HCT116 (cell line): ENCODE measurements at regions not wholly inside any gene's neighbourhood (a gene's known extent, or its start where the extent isn't known, plus 50 kb on each side); places are given as distances from the start of the nearest gene placed in this dataset.
"Not testable (repeated sequence)": the region's sequence is repeated elsewhere in the genome, so short reads cannot be mapped to it uniquely, and the experiment has no call there.

ENCODE experiments used
- ATAC-seq: fragments of 200-7000 bp; cut with Tn5 transposase; 2 replicates; pipeline ENCODE4 v1.9.1; 2020; ENCODE audit warnings: mild to moderate bottlenecking, moderate library complexity
- BruUV-seq: library from RNA; stranded (reverse); fragments of 400-500 nt; replicated peaks from 2 replicates; lab custom pipeline; 2021; lab: Mats Ljungman, UMichigan
- CTCF ChIA-PET: fragments of 300-600 bp; sonication (Branson Sonifier 250); formaldehyde crosslinking; loops from one replicate; lab custom pipeline; 2021; ENCODE audit warnings: antibody characterized with exemption; lab: Charles Lee
- POLR2A ChIA-PET: fragments of 300-600, 350-600 bp; sonication (Branson Sonifier 250); formaldehyde crosslinking; loops from one replicate; lab custom pipeline; 2021; ENCODE audit warnings: antibody characterized with exemption; lab: Charles Lee
- RAD21 ChIA-PET, 2 experiments: fragments of 300-600 bp; sonication (Branson Sonifier 250); formaldehyde crosslinking; loops; one replicate each; lab custom pipeline; 2023; ENCODE audit warnings: low total read pairs in 2 of 2; ENCODE audit not compliant: uncharacterized antibody in 2 of 2, unreplicated experiment in 2 of 2, low non-redundant PET in 1 of 2; lab: Charles Lee
- DNase-seq: peaks from one replicate; pipeline ENCODE4 v3.0.0-alpha.2; 2010; ENCODE audit warnings: low read depth, low spot score
- H2AFZ ChIP-seq: fragments of 200-600 bp; shearing (Covaris generic), sonication (generic); 2 replicates; pipeline ENCODE4 v1.6.1; 2017; ENCODE audit warnings: low read depth, mixed run types, mixed read lengths, antibody characterized with exemption, low read length; ENCODE audit not compliant: poor library complexity, severe bottlenecking
- H3K27ac ChIP-seq: 2 replicates; pipeline ENCODE4 v1.5.1; 2012; ENCODE audit warnings: low read depth, low read length
- H3K27me3 ChIP-seq: fragments of 200-600 bp; sonication (generic); 2 replicates; pipeline ENCODE4 v1.6.1; 2016; ENCODE audit warnings: mixed run types, low read length, mixed read lengths; ENCODE audit not compliant: insufficient read depth
- H3K36me3 ChIP-seq, 2 experiments: fragments of 200-500 bp in 1 of 2; fragments of 200-600 bp in 1 of 2; sonication (Bioruptor generic) in 1 of 2; sonication (generic) in 1 of 2; 2 replicates each; pipeline versions ENCODE4 v1.5.1 to v1.6.1; 2014 to 2016; ENCODE audit warnings: low read length in 2 of 2, inconsistent platforms in 1 of 2, mixed read lengths in 1 of 2, mixed run types in 1 of 2; ENCODE audit not compliant: insufficient read depth in 2 of 2, control insufficient read depth in 1 of 2
- H3K4me1 ChIP-seq, 2 experiments: fragments of 200-600 bp in 1 of 2; sonication (generic) in 1 of 2; 2 replicates each; pipeline versions ENCODE4 v1.5.1 to v1.6.1; 2012 to 2017; ENCODE audit warnings: low read length in 2 of 2, inconsistent platforms in 1 of 2, mild to moderate bottlenecking in 1 of 2, mixed read lengths in 1 of 2, mixed run types in 1 of 2, moderate library complexity in 1 of 2; ENCODE audit not compliant: insufficient read depth in 2 of 2, control insufficient read depth in 1 of 2
- H3K4me2 ChIP-seq: fragments of 200-600 bp; sonication (generic); 2 replicates; pipeline ENCODE4 v1.6.1; 2017; ENCODE audit warnings: mixed run types, low read length, mixed read lengths
- H3K4me3 ChIP-seq, 2 experiments: fragments of 200-600 bp in 1 of 2; sonication (generic) in 1 of 2; replicated peaks in 1 of 2; 2 replicates each; pipeline ENCODE4 v1.5.1; 2011 to 2016; ENCODE audit warnings: low read length in 2 of 2, control low read depth in 1 of 2, low read depth in 1 of 2, mild to moderate bottlenecking in 1 of 2, mixed read lengths in 1 of 2, mixed run types in 1 of 2
- H3K79me2 ChIP-seq: fragments of 200-600 bp; sonication (generic); 2 replicates; pipeline ENCODE4 v1.6.1; 2017; ENCODE audit warnings: mild to moderate bottlenecking, mixed run types, low read length, moderate library complexity, mixed read lengths; ENCODE audit not compliant: insufficient read depth
- H3K9ac ChIP-seq: fragments of 200-600 bp; sonication (generic); 2 replicates; pipeline ENCODE4 v1.6.1; 2016; ENCODE audit warnings: low read length, mixed read lengths
- H3K9me2 ChIP-seq: fragments of 200-600 bp; sonication (generic), shearing (Covaris generic); 2 replicates; pipeline ENCODE4 v1.6.1; 2017; ENCODE audit warnings: mixed run types, mild to moderate bottlenecking, moderate library complexity; ENCODE audit not compliant: insufficient read depth
- H3K9me3 ChIP-seq, 2 experiments: fragments of 200-500 bp in 1 of 2; fragments of 200-600 bp in 1 of 2; sonication (Bioruptor generic) in 1 of 2; sonication (generic) in 1 of 2; 2 replicates each; pipeline ENCODE4 v1.6.1; 2014 to 2017; ENCODE audit warnings: low read length in 2 of 2, mixed read lengths in 2 of 2, inconsistent platforms in 1 of 2, low read depth in 1 of 2, mild to moderate bottlenecking in 1 of 2, mixed run types in 1 of 2, moderate library complexity in 1 of 2; ENCODE audit not compliant: control insufficient read depth in 1 of 2, insufficient read depth in 1 of 2
- H4K20me1 ChIP-seq: fragments of 200-600 bp; sonication (generic), shearing (Covaris generic); 2 replicates; pipeline ENCODE4 v1.6.1; 2017; ENCODE audit warnings: mixed run types, mild to moderate bottlenecking, moderate library complexity; ENCODE audit not compliant: insufficient read depth
- CBX3 ChIP-seq: IDR thresholded peaks from 2 replicates; pipeline ENCODE4 v1.6.1; 2012; ENCODE audit warnings: low read depth
- CEBPB ChIP-seq: IDR thresholded peaks from 2 replicates; pipeline ENCODE4 v1.6.1; 2012; ENCODE audit warnings: low read depth
- EGR1 ChIP-seq: IDR thresholded peaks from 2 replicates; pipeline ENCODE4 v1.6.1; 2012; ENCODE audit warnings: low read depth
- EZH2 ChIP-seq: fragments of 200-600 bp; sonication (generic); IDR thresholded peaks from 2 replicates; pipeline ENCODE4 v1.6.1; 2017; ENCODE audit warnings: antibody characterized with exemption, mixed run types
- EZH2phosphoT487 ChIP-seq: fragments of 200-600 bp; IDR thresholded peaks from 2 replicates; pipeline ENCODE4 v1.6.1; 2018; ENCODE audit warnings: antibody characterized with exemption, borderline replicate concordance
- FOSL1 ChIP-seq: IDR thresholded peaks from 2 replicates; pipeline ENCODE4 v1.6.1; 2012; ENCODE audit warnings: low read depth
- JUND ChIP-seq: IDR thresholded peaks from 2 replicates; pipeline ENCODE4 v1.6.1; 2012
- POLR2A ChIP-seq: IDR thresholded peaks from 2 replicates; pipeline ENCODE4 v1.7.0; 2011; ENCODE audit warnings: borderline replicate concordance; ENCODE audit not compliant: insufficient read depth, insufficient read length; ENCODE audit errors: extremely low read depth
- POLR2AphosphoS5 ChIP-seq: IDR thresholded peaks from 2 replicates; pipeline ENCODE4 v1.6.1; 2011; ENCODE audit warnings: mild to moderate bottlenecking, low read depth, low read length, moderate library complexity
- RAD21 ChIP-seq: IDR thresholded peaks from 2 replicates; pipeline ENCODE4 v1.6.1; 2012; ENCODE audit warnings: low read depth, mild to moderate bottlenecking
- SIN3A ChIP-seq: IDR thresholded peaks from 2 replicates; pipeline ENCODE4 v1.6.1; 2012; ENCODE audit warnings: low read depth
- SP1 ChIP-seq: IDR thresholded peaks from 2 replicates; pipeline ENCODE4 v1.6.1; 2012; ENCODE audit warnings: low read depth
- TCF7L2 ChIP-seq: IDR thresholded peaks from 2 replicates; pipeline ENCODE4 v1.7.0; 2011; ENCODE audit warnings: borderline replicate concordance, inconsistent platforms; ENCODE audit not compliant: insufficient read depth, insufficient read length; ENCODE audit errors: extremely low read depth
- YY1 ChIP-seq: IDR thresholded peaks from 2 replicates; pipeline ENCODE4 v1.6.1; 2011; ENCODE audit warnings: low read length, low read depth, moderate library complexity, mild to moderate bottlenecking; ENCODE audit not compliant: insufficient replicate concordance; ENCODE audit errors: extremely low read depth
- ZFX ChIP-seq: fragments of 450-650 bp; IDR thresholded peaks from 2 replicates; pipeline ENCODE4 v1.6.1; 2017
- ZNF274 ChIP-seq: fragments of 200-500 bp; sonication (Bioruptor generic); IDR thresholded peaks from 2 replicates; pipeline ENCODE4 v1.6.1; 2014; ENCODE audit warnings: mild to moderate bottlenecking, low read depth, low read length, inconsistent platforms
- intact Hi-C: fragments of 100-400 bp; cut with micrococcal nuclease; formaldehyde crosslinking; loops from 2 replicates; pipeline ENCODE4 v1.10.0; 2022
- TF ChIP-seq, protein P1 (sequence below): IDR thresholded peaks from 2 replicates; pipeline ENCODE4 v1.6.1; 2011; ENCODE audit warnings: mild to moderate bottlenecking, low read length, moderate library complexity; ENCODE audit not compliant: insufficient replicate concordance; ENCODE audit errors: extremely low read depth
- TF ChIP-seq, protein P2 (sequence below): IDR thresholded peaks from 2 replicates; pipeline ENCODE4 v1.6.1; 2012
- TF ChIP-seq, protein P3 (sequence below): IDR thresholded peaks from 2 replicates; pipeline ENCODE4 v1.6.1; 2012
- TF ChIP-seq, protein P4 (sequence below), 3 experiments: fragments of 200-600 bp in 1 of 3; sonication (generic) in 1 of 3; IDR thresholded peaks in 2 of 3; conservative IDR thresholded peaks in 1 of 3; 2 replicates each; pipeline ENCODE4 v1.5.1; 2012 to 2017; ENCODE audit warnings: low read depth in 2 of 3, low read length in 2 of 3, antibody characterized with exemption in 1 of 3, borderline replicate concordance in 1 of 3, control low read depth in 1 of 3, mild to moderate bottlenecking in 1 of 3, mixed read lengths in 1 of 3, mixed run types in 1 of 3, moderate library complexity in 1 of 3; ENCODE audit not compliant: insufficient read depth in 1 of 3

DNA sequence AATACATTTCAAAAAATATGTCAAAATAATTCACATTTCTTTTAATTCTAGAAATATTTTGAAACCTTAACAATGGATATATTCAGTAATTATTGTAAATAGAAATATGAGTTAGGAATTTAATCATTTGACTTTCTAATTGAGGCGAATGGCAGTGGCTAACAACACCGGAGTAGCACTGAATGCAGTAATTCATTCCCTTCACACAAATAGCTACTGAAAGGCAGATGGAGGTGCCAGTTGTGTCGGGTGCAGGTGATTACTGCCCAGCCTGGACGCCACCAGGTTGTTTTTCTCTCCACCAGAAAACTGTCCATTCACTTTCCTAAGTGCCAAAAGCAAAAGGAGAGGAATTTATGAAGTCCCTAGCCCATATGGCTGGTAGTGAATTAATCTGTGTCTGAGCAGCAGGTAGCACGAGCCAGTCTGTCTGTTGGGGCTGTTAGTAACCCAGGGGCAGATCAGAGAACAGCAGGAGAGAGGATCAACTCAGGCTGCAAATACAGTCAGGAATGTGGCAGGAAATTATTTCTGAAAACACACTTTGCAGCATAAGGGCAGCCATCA is 79.3 kb upstream of the GMNC start:
- BruUV-seq: no TSS peak

DNA sequence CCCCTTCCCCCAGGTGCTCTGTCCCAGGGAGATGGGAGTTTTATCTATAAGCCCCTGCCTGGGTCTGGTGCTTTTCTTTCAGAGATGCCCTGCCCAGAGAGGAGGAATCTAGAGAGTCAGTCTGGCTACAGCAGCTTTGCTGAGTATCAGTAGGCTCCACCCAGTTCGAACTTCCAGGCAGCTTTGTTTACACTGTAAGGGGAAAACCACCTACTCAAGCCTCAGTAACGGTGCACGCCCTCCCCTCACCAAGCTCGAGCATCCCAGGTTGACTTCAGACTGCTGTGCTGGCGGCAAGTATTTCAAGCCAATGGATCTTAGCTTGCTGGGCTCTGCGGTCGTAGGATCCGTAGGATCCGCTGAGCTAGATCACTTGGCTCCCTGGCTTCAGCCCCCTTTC is 72.1 kb upstream of the GMNC start:
- H3K9me2 ChIP-seq, RAD21 ChIA-PET, BruUV-seq, H3K9me3 ChIP-seq, H3K4me2 ChIP-seq, H3K79me2 ChIP-seq, H3K9ac ChIP-seq, CTCF ChIA-PET, ATAC-seq, DNase-seq, POLR2A ChIA-PET, H3K4me1 ChIP-seq, H3K27me3 ChIP-seq, H4K20me1 ChIP-seq, H2AFZ ChIP-seq, H3K36me3 ChIP-seq, H3K27ac ChIP-seq, H3K4me3 ChIP-seq, intact Hi-C loops: not testable (repeated sequence)

More for the DNA sequence above, 79.3 kb upstream of the GMNC start:
- Histone ChIP-seq H3K9me2 (no peaks in the 10 kb centered on the region), H3K36me3 (no peaks in the 10 kb centered on the region), H3K27me3 (no peaks in the 10 kb centered on the region), H4K20me1 (no peaks in the 10 kb centered on the region), H3K27ac (no peak overlapping the region), H3K9me3 (no peaks in the 10 kb centered on the region), H3K9ac (no peak overlapping the region), H3K4me3 (no peak overlapping the region), H3K79me2 (no peaks in the 10 kb centered on the region), H3K4me2 (no peak overlapping the region), H2AFZ (no peak overlapping the region), H3K4me1 (no peaks in the 10 kb centered on the region)
- ChIA-PET CTCF (no interaction called here), POLR2A (no interaction called here), RAD21 (no interaction called here)
- ATAC-seq: no peak
- no peak for DNase-seq
- no peak for TF ChIP-seq SP1
- no peak for TF ChIP-seq TCF7L2
- no peak for TF ChIP-seq YY1
- no peak for TF ChIP-seq CBX3
- TF ChIP-seq EZH2: no peak
- TF ChIP-seq EZH2phosphoT487: no peak
- TF ChIP-seq, protein P1, sequence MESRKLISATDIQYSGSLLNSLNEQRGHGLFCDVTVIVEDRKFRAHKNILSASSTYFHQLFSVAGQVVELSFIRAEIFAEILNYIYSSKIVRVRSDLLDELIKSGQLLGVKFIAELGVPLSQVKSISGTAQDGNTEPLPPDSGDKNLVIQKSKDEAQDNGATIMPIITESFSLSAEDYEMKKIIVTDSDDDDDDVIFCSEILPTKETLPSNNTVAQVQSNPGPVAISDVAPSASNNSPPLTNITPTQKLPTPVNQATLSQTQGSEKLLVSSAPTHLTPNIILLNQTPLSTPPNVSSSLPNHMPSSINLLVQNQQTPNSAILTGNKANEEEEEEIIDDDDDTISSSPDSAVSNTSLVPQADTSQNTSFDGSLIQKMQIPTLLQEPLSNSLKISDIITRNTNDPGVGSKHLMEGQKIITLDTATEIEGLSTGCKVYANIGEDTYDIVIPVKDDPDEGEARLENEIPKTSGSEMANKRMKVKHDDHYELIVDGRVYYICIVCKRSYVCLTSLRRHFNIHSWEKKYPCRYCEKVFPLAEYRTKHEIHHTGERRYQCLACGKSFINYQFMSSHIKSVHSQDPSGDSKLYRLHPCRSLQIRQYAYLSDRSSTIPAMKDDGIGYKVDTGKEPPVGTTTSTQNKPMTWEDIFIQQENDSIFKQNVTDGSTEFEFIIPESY: no peak
- no peak for TF ChIP-seq ZNF274
- no peak for TF ChIP-seq POLR2A
- no peak for TF ChIP-seq RAD21
- TF ChIP-seq, protein P2, sequence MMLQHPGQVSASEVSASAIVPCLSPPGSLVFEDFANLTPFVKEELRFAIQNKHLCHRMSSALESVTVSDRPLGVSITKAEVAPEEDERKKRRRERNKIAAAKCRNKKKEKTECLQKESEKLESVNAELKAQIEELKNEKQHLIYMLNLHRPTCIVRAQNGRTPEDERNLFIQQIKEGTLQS: no peak
- TF ChIP-seq JUND: no peak
- TF ChIP-seq, protein P3, sequence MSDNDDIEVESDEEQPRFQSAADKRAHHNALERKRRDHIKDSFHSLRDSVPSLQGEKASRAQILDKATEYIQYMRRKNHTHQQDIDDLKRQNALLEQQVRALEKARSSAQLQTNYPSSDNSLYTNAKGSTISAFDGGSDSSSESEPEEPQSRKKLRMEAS: no peak
- TF ChIP-seq SIN3A: no peak
- no peak for TF ChIP-seq FOSL1
- no peak for TF ChIP-seq POLR2AphosphoS5
- TF ChIP-seq, protein P4, sequence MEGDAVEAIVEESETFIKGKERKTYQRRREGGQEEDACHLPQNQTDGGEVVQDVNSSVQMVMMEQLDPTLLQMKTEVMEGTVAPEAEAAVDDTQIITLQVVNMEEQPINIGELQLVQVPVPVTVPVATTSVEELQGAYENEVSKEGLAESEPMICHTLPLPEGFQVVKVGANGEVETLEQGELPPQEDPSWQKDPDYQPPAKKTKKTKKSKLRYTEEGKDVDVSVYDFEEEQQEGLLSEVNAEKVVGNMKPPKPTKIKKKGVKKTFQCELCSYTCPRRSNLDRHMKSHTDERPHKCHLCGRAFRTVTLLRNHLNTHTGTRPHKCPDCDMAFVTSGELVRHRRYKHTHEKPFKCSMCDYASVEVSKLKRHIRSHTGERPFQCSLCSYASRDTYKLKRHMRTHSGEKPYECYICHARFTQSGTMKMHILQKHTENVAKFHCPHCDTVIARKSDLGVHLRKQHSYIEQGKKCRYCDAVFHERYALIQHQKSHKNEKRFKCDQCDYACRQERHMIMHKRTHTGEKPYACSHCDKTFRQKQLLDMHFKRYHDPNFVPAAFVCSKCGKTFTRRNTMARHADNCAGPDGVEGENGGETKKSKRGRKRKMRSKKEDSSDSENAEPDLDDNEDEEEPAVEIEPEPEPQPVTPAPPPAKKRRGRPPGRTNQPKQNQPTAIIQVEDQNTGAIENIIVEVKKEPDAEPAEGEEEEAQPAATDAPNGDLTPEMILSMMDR (IDR thresholded peaks at IDR 0.05 in 2 of 3, conservative IDR thresholded peaks at IDR 0.05 in 1 of 3; ENCODE audit: borderline replicate concordance in 1 of 3, insufficient read depth in 1 of 3, low read depth in 2 of 3, low read length in 2 of 3): no peak
- TF ChIP-seq EGR1: no peak
- TF ChIP-seq ZFX: no peak
- TF ChIP-seq CEBPB: no peak
- intact Hi-C loops: no loop called here
